ENCODE measurements at regions not wholly inside any gene's neighbourhood (a gene's known extent, or its start where the extent isn't known, plus 50 kb on each side); places are given as distances from the start of the nearest gene placed in this dataset.
"Not testable (repeated sequence)": the region's sequence is repeated elsewhere in the genome, so short reads cannot be mapped to it uniquely, and the experiment has no call there.

DNA sequence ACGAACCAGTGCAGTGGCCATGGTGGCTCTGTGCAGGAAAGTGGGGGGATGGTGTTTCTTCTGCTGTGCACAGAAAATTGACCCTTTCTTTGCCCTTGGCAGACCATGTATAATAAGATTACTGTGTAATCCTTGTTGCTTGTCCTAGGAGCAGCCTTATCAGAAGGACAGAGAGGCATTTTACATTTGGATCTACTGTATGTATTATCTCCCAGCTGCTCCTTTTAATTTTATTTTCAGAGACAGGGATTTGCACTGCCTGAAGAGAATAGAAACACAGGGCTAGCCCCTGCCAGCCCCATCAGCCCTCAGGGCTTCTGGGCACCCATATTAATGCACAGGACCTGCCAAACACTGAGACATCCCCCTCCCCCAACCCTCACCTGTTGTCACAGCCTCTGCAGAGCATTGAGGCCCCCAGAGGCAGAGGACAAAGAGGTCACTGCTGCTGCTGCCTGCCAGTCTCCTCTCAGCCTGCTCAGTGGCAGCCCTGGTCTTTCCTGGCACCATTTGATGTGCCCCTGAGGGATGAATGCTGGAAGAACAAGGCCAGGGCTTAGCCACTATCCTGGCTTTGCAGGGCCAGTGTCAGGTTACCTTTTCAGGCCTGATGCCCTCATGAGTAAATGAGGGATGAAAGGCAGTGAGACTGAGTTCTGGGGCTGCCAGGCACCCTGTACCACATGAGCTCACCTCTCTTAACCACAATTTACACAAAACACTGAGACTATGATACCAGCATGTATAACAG lies 533.4 kb downstream of the NTRK3 start:
- DNase-seq (ENCODE audit: low spot score): no peak

DNA sequence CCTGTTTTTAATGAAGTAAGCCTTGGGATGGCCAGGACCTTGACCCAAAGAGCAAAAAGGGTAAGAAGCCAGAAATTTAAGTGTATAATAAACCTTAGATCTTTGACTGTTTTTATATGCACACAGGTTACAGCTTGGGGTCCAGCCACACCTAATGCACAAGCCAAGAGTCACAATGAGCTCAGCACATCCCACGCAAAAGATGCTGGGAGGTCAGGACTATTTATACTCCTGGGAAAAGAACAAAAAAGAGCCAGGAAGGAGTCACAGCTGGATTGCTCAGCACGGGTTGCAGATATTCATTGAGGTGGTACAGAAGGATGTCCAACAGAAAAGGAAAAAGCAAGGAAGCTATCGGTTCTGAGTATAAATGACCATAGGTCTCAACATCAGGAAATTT lies 536.3 kb downstream of the NTRK3 start:
- DNase-seq (ENCODE audit: low spot score): no peak

DNA sequence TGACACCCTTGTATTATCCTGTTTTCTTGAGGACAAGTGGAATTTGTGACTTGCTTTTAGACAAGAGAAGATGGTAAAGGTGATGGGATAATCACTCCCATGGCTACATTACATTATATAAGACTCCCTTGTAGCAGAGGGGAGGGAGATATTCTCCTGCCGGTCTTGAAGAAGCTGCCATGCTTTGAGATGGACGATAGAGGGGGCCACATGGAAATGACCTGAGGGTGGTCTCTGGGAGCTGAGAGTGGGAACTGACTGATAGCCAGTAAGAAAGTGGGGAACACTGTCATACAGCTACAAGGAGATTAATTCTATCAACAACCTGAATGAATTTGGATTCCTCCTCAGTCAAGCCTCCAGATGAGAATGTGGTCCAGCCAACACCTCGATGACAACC lies 540.1 kb downstream of the NTRK3 start:
- DNase-seq (ENCODE audit: low spot score): no peak

DNA sequence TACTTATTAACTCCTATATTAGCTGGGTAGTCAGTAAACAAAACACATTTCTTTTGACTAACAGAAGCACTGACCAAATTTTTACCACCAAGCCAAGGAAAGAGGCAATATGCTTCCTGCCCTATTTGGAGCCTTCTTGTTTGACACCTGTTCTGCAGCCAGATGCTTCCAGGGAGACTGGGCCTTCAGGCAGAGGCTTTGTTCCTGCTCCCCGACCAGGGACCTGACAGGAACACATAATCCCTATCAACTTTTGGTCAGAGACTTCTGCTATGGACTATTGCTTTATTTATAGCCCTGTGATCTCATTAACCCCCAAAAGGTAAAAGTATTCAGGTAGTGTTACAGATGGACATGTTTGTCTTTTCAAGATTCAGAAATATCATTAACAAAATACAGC lies 541.3 kb downstream of the NTRK3 start:
- no peak for DNase-seq (ENCODE audit: low spot score)

DNA sequence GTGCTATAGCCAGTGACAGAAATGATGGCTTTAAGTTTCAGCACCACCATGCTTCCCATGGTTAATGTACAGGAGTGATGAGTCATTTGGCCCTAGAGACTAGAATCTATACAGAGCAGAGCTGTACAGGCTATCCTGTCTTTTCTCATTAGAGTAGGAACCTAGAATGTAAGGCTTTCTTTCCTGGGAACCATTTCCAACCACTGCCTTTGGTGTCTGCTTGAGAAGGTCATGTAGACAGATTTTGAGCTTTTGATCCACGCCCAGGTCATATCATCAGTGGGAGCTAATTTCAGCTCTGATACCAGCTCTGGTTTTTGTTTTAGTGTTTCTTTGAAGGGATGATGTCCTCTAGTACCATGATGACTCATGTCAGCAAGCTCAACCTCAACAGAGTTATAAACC lies 543.1 kb downstream of the NTRK3 start:
- no peak for DNase-seq (ENCODE audit: low spot score)

DNA sequence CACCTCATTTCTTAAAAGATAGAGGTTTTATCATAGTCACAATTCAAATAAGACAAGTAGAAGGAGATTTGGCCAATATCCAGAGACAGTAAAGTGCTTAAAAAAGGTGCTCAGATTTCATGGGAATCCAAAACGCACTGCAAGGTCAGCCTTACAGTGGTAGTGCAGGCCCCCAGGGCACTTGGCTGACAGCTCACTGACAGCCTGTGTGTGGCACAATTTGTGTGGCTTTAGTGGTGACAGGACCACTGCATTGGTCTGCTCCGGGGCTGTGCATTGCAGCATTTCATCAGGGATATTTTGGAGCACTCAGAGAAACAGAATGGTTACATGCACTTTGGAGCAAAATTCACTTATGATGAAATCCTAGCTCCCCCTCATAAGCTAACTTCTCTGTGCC lies 544.3 kb downstream of the NTRK3 start:
- no peak for DNase-seq (ENCODE audit: low spot score)

DNA sequence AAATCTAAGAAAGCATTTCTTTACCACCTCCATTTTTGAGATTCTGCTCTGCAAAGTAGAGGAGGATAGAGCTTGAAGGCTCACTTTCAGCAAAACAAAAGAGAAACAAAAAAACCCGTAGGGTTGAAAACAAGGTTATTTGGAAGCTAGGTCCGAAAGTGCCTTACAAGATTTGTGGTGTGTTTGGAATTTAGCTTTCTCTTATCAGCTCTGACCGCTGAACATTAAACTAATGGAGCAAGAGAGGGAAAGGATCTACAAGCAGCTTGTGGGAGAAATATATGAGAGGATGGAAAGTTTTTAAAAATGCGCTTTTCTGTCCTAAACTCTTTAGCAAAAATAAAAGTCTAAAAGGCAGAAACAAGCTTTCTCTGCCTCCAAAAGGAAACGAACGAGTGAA lies 545.5 kb downstream of the NTRK3 start:
- DNase-seq (ENCODE audit: low spot score): no peak

DNA sequence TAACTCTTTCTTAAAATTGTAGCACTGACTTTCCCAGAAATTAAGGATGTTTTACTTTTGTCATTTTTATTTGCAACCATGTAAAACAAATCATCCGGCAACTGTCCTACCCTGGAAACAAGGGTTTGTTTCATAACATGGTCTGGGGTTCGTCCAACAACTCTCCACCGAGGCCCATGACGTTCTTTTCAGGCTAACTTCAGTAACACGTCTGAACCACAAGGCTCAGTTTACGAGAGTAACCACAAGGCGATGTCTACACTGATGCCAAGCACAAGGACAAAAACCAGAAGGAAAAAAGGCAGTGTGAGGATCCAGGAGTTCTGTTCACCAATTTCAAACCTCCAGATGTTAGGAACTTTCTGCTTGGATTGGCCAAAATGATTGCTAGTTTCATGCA lies 546.1 kb downstream of the NTRK3 start:
- no peak for DNase-seq (ENCODE audit: low spot score)

DNA sequence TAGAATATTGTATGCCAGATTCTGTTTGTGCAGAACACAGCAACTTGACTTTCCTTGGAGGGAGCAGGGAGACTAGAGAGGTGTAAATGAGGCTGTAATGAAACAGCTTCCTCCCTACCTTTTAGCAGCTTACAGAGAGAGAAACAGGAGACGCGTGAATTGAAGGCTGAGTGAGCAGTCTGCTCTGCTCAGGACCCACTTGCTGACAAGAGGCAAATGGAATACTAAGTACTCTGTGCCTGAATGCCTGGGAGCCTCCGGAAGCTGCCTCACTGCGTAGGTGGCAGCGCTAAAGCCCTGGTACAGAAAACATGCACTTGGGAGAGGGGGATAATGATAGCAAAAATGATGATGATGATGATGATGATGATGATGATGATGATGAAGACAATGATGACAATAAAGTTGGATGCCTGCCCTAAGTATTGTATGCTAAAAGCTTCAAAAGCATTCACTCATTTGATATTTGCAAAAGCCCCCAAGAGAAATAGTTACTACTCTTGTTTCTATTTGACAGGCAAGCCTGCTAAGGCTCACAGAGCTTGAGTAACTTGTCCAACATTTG lies 548.9 kb downstream of the NTRK3 start:
- DNase-seq (ENCODE audit: low spot score): no peak

DNA sequence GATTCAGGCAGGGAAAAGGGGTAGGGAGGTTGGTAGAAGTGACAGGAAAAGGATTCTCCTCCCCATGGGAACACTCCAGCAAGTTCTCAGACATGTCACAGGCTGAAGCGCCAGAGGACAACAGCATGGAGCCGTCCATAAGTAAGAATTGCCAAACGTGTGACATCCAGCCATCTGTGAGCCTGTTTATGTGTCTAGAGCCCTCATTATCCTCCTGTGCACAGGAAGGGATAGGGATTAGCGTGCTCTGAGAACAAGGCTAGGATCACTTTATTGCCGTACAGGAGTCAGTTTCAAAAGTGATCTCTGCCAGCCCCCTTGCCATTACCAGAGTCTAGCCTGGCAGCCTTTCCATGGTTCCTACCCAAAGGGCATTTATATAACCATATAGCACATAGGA lies 549.5 kb downstream of the NTRK3 start:
- no peak for DNase-seq (ENCODE audit: low spot score)

DNA sequence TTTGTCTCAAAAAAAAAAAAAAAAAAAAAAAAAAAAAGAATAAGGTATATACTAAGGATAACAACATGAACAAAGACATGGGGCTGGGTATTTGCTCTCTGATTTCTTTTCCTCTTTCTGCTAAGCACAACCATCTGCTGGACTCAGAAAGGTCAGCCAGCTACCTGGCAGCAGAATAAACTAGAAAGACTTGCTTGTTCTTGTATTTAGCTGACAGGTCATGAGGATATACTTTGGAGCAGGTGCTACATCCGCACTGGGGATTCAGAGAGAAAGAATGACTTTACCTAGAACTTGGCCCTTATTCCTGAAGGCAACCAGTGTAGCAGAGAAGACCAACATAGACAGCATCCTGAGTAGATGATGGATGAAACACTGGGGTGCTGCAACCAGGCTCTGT lies 550.5 kb downstream of the NTRK3 start:
- DNase-seq (ENCODE audit: low spot score): no peak

DNA sequence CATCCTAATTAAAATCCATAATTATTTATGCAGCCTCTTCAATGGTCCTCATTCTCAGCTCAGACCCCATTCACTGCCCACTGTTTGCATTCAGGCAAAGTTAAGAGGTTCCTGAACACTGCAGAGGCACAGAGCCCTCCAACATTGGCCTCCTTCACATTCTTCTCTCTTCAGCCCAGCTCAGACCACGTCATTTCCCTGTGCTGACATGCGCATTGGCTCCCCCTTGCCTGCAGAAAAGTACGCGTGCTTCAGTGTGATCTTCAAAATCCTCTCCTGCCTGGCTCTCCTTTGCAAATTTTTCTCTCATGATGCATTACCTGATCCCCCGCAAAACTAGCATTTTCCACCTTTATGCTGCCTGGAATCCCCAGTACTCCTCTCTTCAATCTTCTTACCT lies 552.3 kb downstream of the NTRK3 start:
- no peak for DNase-seq (ENCODE audit: low spot score)

DNA sequence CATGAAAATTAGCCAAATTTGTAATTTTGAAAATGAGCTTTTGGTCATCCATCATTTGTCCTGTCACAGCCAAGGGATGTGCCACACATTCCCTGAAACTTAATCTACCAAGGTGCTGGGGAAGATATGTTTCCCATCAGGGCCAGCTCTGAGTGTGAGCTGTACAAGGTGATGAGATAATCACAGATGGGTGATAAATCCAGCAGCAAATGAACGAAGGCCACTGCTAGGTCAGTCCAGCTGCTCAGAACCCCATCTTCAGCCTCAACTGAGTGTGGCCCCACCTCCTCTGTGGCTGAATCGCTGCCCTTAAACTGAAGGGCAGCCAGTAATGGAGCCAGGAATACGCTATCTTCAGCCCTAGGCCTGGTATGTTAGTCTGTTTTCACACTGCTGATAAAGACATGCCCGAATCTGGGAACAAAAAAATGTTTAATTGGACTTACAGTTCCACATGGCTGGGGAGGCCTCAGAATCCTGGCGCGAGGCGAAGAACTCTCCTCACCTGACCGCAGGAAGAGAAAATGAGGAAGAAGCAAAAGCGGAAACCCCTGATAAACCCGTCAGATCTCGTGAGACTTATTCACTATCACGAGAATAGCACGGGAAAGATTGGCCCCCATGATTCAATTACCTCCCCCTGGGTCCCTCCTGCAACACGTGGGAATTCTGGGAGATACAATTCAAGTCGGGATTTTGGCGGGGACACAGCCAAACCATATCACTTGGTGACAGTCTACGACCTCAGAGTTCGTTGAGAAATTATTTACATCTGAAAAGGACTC lies 553.0 kb downstream of the NTRK3 start:
- DNase-seq (ENCODE audit: low spot score): no peak

DNA sequence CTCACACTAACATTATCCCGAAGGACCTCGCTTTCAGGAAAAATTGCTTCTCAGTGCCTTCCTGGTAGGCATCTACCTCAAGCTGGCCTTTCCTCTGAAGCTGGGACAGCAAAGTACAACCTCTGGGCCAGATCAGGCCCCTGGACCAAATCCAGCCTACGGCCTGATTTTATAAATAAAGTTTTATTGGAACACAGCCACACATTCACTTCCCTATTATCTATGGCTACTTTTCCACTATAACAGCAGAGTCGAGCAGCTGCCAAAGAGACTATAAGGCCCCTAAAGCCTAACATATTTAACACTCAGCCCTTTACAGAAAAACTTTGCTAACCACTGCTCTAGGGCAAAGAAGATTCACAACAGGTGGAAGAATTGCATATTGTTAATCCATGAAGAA lies 554.3 kb downstream of the NTRK3 start:
- no peak for DNase-seq (ENCODE audit: low spot score)

DNA sequence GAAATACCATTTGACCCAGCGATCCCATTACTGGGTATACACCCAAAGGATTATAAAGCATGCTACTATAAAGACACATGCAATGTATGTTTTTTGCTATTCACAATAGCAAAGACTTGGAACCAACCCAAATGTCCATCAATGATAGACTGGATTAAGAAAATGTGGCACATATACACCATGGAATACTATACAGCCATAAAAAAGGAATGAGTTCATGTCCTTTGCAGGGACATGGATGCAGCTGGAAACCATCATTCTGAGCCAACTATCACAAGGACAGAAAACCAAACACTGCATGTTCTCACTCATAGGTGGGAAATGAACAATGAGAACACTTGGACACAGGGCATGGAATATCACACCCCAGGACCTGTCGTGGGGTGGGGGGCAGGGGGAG lies 558.1 kb downstream of the NTRK3 start:
- DNase-seq (ENCODE audit: low spot score): not testable (repeated sequence)

DNA sequence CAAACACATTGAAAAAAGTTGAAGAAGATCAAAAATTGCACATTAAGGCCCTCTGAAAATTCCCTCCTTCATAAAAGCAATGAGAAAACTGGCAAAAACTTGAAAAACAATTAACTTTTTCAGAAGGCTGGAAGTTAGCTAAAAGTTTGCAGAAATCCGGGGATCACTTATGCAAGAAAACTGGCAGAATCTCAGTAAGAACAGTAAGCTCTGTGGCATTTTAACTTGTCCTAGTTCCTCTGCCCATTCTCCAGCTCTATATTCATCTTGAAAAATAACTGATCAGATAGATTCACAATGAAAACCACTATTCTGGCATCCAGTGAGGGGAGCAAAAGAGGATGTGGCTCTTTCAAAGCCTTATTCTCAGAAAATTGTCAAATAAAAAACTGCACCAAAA lies 566.8 kb downstream of the NTRK3 start:
- no peak for DNase-seq (ENCODE audit: low spot score)

DNA sequence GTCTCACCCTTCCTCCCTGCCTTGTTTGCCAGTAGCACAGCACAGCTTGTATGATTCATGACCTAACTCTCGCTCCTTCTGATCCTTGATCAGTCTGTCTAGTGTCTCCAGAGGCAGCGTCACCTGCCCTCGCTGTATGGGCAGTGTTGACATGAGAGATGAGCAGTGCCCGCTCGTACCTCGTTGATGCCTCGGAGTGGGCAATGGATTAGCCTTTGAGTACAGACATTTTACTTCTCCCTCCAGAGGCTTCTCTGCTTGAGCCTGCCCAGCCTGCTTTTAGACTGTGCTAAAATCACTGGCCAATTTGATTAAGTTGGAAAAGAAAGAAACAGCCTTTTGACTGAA lies 569.0 kb downstream of the NTRK3 start:
- DNase-seq (ENCODE audit: low spot score): no peak

DNA sequence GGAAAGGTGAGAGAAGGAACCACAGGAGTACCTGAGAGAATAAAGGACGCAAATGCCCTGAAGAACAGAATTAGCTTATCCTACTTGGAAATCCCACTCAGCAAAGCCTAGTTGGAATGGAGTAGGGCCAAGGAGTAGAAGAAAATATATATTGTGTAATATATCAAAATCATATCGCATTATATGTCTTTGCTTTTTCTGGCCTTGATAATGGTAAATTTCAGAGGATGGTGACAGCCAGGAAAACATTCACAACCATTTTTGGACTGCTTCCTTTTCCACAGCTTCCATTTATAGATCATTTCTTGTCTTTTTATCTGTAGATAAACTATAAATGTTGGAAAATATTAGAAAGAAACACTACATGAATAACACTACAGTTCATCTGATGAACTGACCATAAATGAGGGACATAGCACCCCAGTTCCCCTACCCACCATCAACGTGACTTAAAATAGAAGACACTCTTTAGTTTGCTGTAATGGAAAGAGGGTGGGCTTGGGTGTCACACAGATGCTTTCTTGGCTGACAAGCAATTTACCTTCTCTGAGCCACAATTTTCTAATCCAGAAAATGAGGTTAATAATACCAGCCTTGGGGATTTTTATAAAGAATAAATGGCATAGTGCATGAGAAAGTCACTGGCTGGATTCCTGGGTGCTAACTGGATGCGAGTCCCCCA lies 569.6 kb downstream of the NTRK3 start:
- DNase-seq (ENCODE audit: low spot score): no peak

DNA sequence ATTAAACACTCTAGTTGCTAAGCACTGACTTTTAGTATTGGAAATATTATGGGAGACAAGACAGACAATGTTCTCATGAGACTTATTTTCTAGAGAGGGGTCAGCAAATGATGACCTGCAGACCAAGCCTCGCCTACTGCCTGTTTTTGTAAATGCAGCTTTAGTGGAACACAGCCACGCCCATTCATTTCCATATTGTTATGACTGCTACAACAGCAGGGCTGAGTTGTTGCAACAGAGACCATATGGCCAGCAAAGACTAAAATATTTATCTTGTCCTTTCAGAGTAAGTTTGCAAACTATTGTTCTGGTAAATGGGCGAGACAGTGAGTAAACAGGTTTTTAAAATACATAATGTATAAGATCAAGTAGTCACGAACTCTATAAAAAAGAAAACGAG lies 570.2 kb downstream of the NTRK3 start:
- DNase-seq (ENCODE audit: low spot score): no peak

DNA sequence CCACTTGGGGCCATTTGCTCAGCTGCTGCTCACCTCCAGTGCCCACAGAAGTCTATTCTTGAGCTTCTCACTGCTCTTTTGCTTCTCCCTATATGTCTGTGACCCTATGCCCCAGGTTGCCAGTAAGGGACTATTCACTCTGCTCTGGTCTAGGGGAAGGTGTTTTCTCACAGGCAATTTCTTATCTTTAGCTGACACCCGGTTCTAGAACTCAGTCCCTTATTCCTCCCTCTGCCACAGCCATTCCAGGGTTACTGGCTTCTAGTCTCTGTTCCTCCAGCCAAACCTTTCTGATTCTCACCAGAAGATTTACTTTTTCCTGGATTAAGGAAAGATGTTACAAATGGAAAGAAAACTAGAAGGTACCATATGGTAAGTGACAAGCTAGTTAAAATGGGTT lies 574.0 kb downstream of the NTRK3 start:
- no peak for DNase-seq (ENCODE audit: low spot score)

DNA sequence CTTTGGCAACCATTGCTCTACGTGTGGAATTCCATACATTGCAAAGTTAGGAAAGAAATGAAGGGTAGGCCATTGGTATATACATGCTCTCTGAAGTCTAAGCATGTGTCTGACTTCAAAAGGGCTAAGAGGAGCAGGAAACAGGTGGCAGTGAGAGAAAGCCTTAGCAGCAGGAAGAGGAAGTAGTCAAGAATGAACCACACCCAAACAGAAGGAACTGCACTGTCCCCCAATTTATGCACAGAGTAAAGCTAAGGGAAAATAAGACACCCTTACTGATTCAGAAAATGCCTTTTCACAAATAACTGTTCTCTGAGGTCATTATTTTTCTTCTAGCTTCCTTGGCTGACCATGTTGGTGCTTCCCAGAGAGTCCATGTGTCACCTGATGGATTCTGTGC lies 575.4 kb downstream of the NTRK3 start:
- DNase-seq (ENCODE audit: low spot score): no peak

DNA sequence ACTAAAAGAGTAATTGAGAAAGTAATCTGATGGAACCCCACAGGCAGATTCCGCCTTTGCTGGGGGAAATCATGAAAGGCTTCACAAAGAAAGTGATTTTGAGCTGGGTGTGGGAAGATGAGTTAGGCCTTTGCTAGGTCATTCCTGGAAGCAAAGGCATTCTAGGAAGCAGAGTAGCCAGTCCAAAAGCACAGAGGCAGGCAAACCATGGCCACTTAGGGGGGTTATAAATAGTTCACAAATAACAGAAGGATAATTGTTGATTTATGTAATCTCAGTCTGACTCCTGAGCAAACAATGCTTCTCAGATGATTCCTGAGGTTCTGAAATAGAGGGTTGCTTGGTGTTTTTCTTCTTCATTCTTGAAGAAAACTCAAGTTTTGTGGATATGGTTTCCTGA lies 576.3 kb downstream of the NTRK3 start:
- DNase-seq (ENCODE audit: low spot score): no peak

DNA sequence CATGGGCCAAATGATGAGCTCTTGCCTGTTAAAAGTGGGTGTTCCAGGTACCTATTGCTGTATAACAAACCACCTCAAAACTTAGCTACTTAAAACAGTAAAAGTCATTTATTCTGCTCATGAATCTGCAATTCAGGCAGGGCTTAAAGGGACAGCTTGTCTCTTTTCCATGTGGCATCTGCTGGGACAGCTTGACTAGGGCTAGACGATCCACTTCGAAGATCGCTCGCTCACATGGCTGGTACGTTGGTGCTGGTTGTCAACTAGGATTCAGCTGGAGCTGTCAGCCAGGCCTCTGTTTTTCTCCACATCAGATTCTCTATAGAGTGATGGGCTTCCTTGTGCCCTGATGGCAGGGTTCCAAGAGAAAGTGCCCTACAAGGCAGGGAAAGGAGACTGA lies 581.3 kb downstream of the NTRK3 start:
- no peak for DNase-seq (ENCODE audit: low spot score)

All from RKO (cell line).